Caco-2 (cell line): ENCODE measurements at regions not wholly inside any gene's neighbourhood (a gene's known extent, or its start where the extent isn't known, plus 50 kb on each side); places are given as distances from the start of the nearest gene placed in this dataset.
"Not testable (repeated sequence)": the region's sequence is repeated elsewhere in the genome, so short reads cannot be mapped to it uniquely, and the experiment has no call there.

ENCODE experiments used
- BruUV-seq: library from RNA; stranded (reverse); fragments of 400-500 nt; replicated peaks from 2 replicates; lab custom pipeline; 2021; lab: Mats Ljungman, UMichigan
- CTCF ChIA-PET: fragments of 300-600 bp; sonication (Branson Sonifier 250); formaldehyde crosslinking; loops from one replicate; lab custom pipeline; 2022; ENCODE audit warnings: antibody characterized with exemption; lab: Charles Lee
- POLR2A ChIA-PET: fragments of 300-600 bp; sonication (Branson Sonifier 250); formaldehyde crosslinking; loops from one replicate; lab custom pipeline; 2022; ENCODE audit warnings: antibody characterized with exemption; lab: Charles Lee
- DNase-seq, 2 experiments: peaks; one replicate each; pipeline versions ENCODE4 v3.0.0 to v3.0.0-alpha.2; 2020 to 2022
- H3K27me3 ChIP-seq: replicated peaks from 2 replicates; pipeline ENCODE4 v1.6.0; 2011; ENCODE audit warnings: low read length; ENCODE audit not compliant: control insufficient read depth, insufficient read depth
- H3K36me3 ChIP-seq: 2 replicates; pipeline ENCODE4 v1.5.1; 2011; ENCODE audit warnings: low read length; ENCODE audit not compliant: control insufficient read depth, insufficient read depth
- H3K4me1 ChIP-seq: fragments of 250-450 bp; sonication (Bioruptor Pico); 2 replicates; pipeline ENCODE4 v1.5.1; 2020; ENCODE audit warnings: mild to moderate bottlenecking
- H3K4me3 ChIP-seq: 2 replicates; pipeline ENCODE4 v1.5.1; 2011; ENCODE audit warnings: low read depth, mild to moderate bottlenecking, control low read depth, low read length
- H3K9me3 ChIP-seq: fragments of 250-450 bp; sonication (Bioruptor Pico); 2 replicates; pipeline ENCODE4 v1.5.1; 2020; ENCODE audit warnings: mild to moderate bottlenecking, moderate library complexity
- H3K27ac Mint-ChIP-seq: one replicate; pipeline ENCODE4 v1.8.0; 2022; ENCODE audit warnings: mixed read lengths; ENCODE audit not compliant: unreplicated experiment
- H3K27me3 Mint-ChIP-seq: one replicate; pipeline ENCODE4 v1.8.0; 2022; ENCODE audit warnings: mixed read lengths; ENCODE audit not compliant: insufficient read depth, unreplicated experiment
- H3K36me3 Mint-ChIP-seq: one replicate; pipeline ENCODE4 v1.8.0; 2022; ENCODE audit warnings: mild to moderate bottlenecking, mixed read lengths; ENCODE audit not compliant: insufficient read depth, unreplicated experiment
- H3K4me1 Mint-ChIP-seq: one replicate; pipeline ENCODE4 v1.8.0; 2022; ENCODE audit warnings: low read depth, mixed read lengths; ENCODE audit not compliant: unreplicated experiment
- H3K4me3 Mint-ChIP-seq: one replicate; pipeline ENCODE4 v1.8.0; 2022; ENCODE audit warnings: mild to moderate bottlenecking, moderate library complexity, mixed read lengths; ENCODE audit not compliant: unreplicated experiment
- H3K9me3 Mint-ChIP-seq: one replicate; pipeline ENCODE4 v1.8.0; 2022; ENCODE audit warnings: mixed read lengths; ENCODE audit not compliant: unreplicated experiment
- CTCF ChIP-seq, 2 experiments: fragments of 200-600 bp in 1 of 2; IDR thresholded peaks; 1 replicate in 1 of 2; 2 replicates in 1 of 2; pipeline versions ENCODE4 v1.5.1 to v1.8.0; 2011 to 2022; ENCODE audit warnings: antibody characterized with exemption in 1 of 2, control low read depth in 1 of 2, inconsistent platforms in 1 of 2, low read depth in 1 of 2, low read length in 1 of 2, mild to moderate bottlenecking in 1 of 2, moderate library complexity in 1 of 2; ENCODE audit not compliant: insufficient read depth in 1 of 2, severe bottlenecking in 1 of 2, unreplicated experiment in 1 of 2
- intact Hi-C: fragments of 100-400 bp; cut with micrococcal nuclease; formaldehyde crosslinking; loops from one replicate; pipeline ENCODE4 v1.10.0; 2022; ENCODE audit not compliant: unreplicated experiment

GRCh38 chr1:41975850-41976569 is 57.3 kb upstream of the HIVEP3 start:
- TF ChIP-seq CTCF (IDR thresholded peaks at IDR 0.05; ENCODE audit: insufficient read depth in 1 of 2, low read depth in 1 of 2, low read length in 1 of 2, severe bottlenecking in 1 of 2, unreplicated experiment in 1 of 2), result no peak
- no peaks in the 10 kb centered on the region for H3K36me3 Mint-ChIP-seq
- no peak for DNase-seq
- POLR2A ChIA-PET, result no interaction called here
- CTCF ChIA-PET, result no interaction called here
- H3K4me1 ChIP-seq, result no peaks in the 10 kb centered on the region
- H3K4me3 Mint-ChIP-seq, result no peak overlapping the region
- no peaks in the 10 kb centered on the region for H3K36me3 ChIP-seq
- H3K27me3 Mint-ChIP-seq, result peaks cover 5% of the 10 kb centered on the region
- H3K4me1 Mint-ChIP-seq, result no peaks in the 10 kb centered on the region
- no peaks in the 10 kb centered on the region for H3K9me3 Mint-ChIP-seq
- intact Hi-C loops, result no loop called here
- H3K27me3 ChIP-seq, result no peaks in the 10 kb centered on the region
- no peaks in the 10 kb centered on the region for H3K9me3 ChIP-seq
- no peak overlapping the region for H3K27ac Mint-ChIP-seq
- H3K4me3 ChIP-seq, result no peak overlapping the region
- no TSS peak for BruUV-seq

GRCh38 chr1:41975121-41975520 is 56.4 kb upstream of the HIVEP3 start:
- no peak for DNase-seq
- Mint-ChIP-seq H3K27me3 (peaks cover 3% of the 10 kb centered on the region), H3K4me1 (no peaks in the 10 kb centered on the region), H3K9me3 (no peaks in the 10 kb centered on the region), H3K4me3 (no peak overlapping the region), H3K27ac (no peak overlapping the region), H3K36me3 (no peaks in the 10 kb centered on the region)
- Histone ChIP-seq H3K4me1 (no peaks in the 10 kb centered on the region), H3K9me3 (no peaks in the 10 kb centered on the region), H3K4me3 (no peak overlapping the region), H3K36me3 (no peaks in the 10 kb centered on the region), H3K27me3 (no peaks in the 10 kb centered on the region)
- ChIA-PET CTCF (no interaction called here), POLR2A (no interaction called here)
- BruUV-seq, result no TSS peak
- no peak for TF ChIP-seq CTCF (IDR thresholded peaks at IDR 0.05; ENCODE audit: insufficient read depth in 1 of 2, low read depth in 1 of 2, low read length in 1 of 2, severe bottlenecking in 1 of 2, unreplicated experiment in 1 of 2)
- intact Hi-C loops, result no loop called here

GRCh38 chr1:41968557-41968956 is 49.8 kb upstream of the HIVEP3 start:
- BruUV-seq, H3K4me3 ChIP-seq, H3K27me3 ChIP-seq, CTCF ChIA-PET, H3K9me3 ChIP-seq, H3K4me1 Mint-ChIP-seq, H3K27ac Mint-ChIP-seq, POLR2A ChIA-PET, H3K4me1 ChIP-seq, H3K36me3 ChIP-seq, intact Hi-C loops, H3K4me3 Mint-ChIP-seq, DNase-seq, H3K36me3 Mint-ChIP-seq: not testable (repeated sequence)
- Mint-ChIP-seq H3K9me3 (peaks cover 13% of the 10 kb centered on the region), H3K27me3 (peaks cover 10% of the 10 kb centered on the region)
